H1 (cell line): ENCODE measurements at regions not wholly inside any gene's neighbourhood (a gene's known extent, or its start where the extent isn't known, plus 50 kb on each side); places are given as distances from the start of the nearest gene placed in this dataset.

Experiments used
- GTF2F1 ChIP-seq: IDR thresholded peaks from 2 replicates; pipeline ENCODE4 v1.6.1; 2012; ENCODE audit warnings: low read depth, low read length, improper control_type of control experiment, borderline replicate concordance
- JUND ChIP-seq: IDR thresholded peaks from 2 replicates; pipeline ENCODE4 v1.6.1; 2011; ENCODE audit warnings: mild to moderate bottlenecking, improper control_type of control experiment, low read length
- TAF1 ChIP-seq: IDR thresholded peaks from 2 replicates; pipeline ENCODE4 v1.6.1; 2011; ENCODE audit warnings: mild to moderate bottlenecking, low read depth, low read length
- ZNF274 ChIP-seq: IDR thresholded peaks from 2 replicates; pipeline ENCODE4 v1.7.0; 2012; ENCODE audit warnings: low read length, borderline replicate concordance; ENCODE audit errors: extremely low read depth
- TF ChIP-seq, protein P1 (sequence below): IDR thresholded peaks from 2 replicates; pipeline ENCODE4 v1.6.1; 2011; ENCODE audit warnings: low read length, improper control_type of control experiment

DNA sequence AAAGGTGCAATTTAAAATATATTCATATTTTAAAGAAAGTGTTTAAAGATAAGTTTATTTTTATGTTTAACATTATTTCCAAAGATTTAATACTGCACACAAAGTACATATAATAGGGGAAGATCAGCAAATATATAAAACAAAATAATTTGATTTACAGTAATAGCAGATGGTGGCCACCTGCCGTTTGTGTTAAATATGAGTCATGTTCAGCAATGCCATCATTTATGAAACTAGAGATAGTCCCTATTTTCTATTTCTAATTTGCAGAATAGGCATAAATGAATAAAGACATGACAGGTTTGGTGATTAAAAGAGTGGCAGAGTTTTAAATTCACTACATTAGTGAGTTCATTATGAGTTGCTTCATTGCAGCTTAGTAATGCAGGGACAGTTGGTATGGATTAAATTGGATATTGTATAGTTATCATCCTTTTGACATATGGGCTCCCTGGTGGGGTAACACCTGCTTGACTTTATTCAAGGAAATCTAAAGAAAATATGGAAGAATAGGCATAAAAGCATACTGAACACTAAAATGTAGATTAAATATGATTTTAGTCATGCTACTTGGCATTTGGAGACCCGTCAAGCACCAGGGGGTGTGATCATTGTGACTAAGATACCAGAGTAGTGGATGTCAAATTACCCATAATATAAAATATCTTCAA is 78.8 kb upstream of the BANK1 start (continued):
- TF ChIP-seq JUND: no peak
- no peak for TF ChIP-seq GTF2F1
- TF ChIP-seq, protein P1, sequence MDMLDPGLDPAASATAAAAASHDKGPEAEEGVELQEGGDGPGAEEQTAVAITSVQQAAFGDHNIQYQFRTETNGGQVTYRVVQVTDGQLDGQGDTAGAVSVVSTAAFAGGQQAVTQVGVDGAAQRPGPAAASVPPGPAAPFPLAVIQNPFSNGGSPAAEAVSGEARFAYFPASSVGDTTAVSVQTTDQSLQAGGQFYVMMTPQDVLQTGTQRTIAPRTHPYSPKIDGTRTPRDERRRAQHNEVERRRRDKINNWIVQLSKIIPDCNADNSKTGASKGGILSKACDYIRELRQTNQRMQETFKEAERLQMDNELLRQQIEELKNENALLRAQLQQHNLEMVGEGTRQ: no peak
- no peak for TF ChIP-seq ZNF274
- TF ChIP-seq TAF1: no peak
